Lower leg skin (tissue), 4 donors: ENCODE measurements at regions not wholly inside any gene's neighbourhood (a gene's known extent, or its start where the extent isn't known, plus 50 kb on each side); places are given as distances from the start of the nearest gene placed in this dataset.
A peak's percentile ranks its signal among the peaks of the same experiment; 100 is the strongest.

ENCODE experiments used
- DNase-seq, 2 donors: peaks; one replicate each; pipeline ENCODE4 v3.0.0-alpha.2; 2019; ENCODE audit warnings: low spot score in 2 of 2
- H3K4me3 ChIP-seq: fragments of 200-600 bp; sonication (generic); 2 replicates; pipeline ENCODE4 v1.5.1; 2017; ENCODE audit warnings: mild to moderate bottlenecking, low read depth; ENCODE audit not compliant: poor library complexity, severe bottlenecking
- CTCF ChIP-seq, 3 donors: fragments of 450-650 bp; IDR thresholded peaks; one replicate each; pipeline ENCODE4 v1.5.1; 2016; ENCODE audit warnings: antibody characterized with exemption in 3 of 3, mild to moderate bottlenecking in 3 of 3, moderate library complexity in 2 of 3
- POLR2A ChIP-seq, 2 donors: fragments of 450-650 bp; IDR thresholded peaks; one replicate each; pipeline ENCODE4 v1.6.1; 2016 to 2017; ENCODE audit warnings: antibody characterized with exemption in 2 of 2, mild to moderate bottlenecking in 1 of 2, moderate library complexity in 1 of 2
- WGBS, 2 donors: methylation state at CpG; one replicate each; pipeline ENCODE4 v1.1.5; 2018; 5-methylcytosine and 5-hydroxymethylcytosine counted together
- intact Hi-C: fragments of 100-400 bp; cut with DNase I; formaldehyde crosslinking; loops from one replicate; pipeline ENCODE4 v1.15.0; 2023; ENCODE audit warnings: low total_unique reads

- 46 to 68% methylated on average over 2 of the region's 2 CpGs for WGBS, 2 donors
- no peak overlapping the region for H3K4me3 ChIP-seq
- TF ChIP-seq CTCF (IDR thresholded peaks at IDR 0.05) (no peak), POLR2A (IDR thresholded peaks at IDR 0.05) (no peak)
- intact Hi-C loops, result no loop called here
- no peak for DNase-seq
Observed at GRCh38 chr2:63665846-63666475, 77.2 kb downstream of the MDH1 start.

- DNase-seq, result peak in 1 of 2 donors; percentile 65
- WGBS, 2 donors, result 22 to 40% methylated on average over 3 of the region's 3 CpGs
- intact Hi-C loops, result no loop called here
- H3K4me3 ChIP-seq, result no peak overlapping the region
- no peak for TF ChIP-seq POLR2A (IDR thresholded peaks at IDR 0.05)
- TF ChIP-seq CTCF (IDR thresholded peaks at IDR 0.05), result no peak
Observed at GRCh38 chr2:63667132-63667700, 78.5 kb downstream of the MDH1 start.

DNA sequence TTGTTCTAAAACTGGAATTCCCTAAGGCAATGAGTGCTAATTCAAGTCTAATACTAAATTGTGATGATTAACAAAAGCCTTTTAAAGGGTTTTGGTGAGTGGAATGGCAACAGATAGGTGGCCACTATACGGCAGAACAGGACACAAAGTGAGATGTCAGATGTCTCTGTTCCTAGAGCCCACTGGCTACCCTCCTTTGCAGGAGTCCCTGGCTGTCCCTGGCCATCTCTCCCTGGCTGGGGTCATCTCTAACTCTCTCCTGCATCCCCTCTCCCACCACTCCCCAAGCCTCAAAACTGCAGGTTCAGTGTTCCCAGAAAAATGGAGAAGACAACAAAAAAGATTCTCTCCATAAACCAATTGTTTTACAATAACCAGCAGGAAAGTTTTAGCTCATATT lies 79.2 kb downstream of the MDH1 start:
- TF ChIP-seq CTCF (IDR thresholded peaks at IDR 0.05), result no peak
- no peak for TF ChIP-seq POLR2A (IDR thresholded peaks at IDR 0.05)
- intact Hi-C loops, result no loop called here
- WGBS, 2 donors, result 45 to 52% methylated on average over 1 of the region's 1 CpG
- no peak for DNase-seq
- no peak overlapping the region for H3K4me3 ChIP-seq

- TF ChIP-seq POLR2A (IDR thresholded peaks at IDR 0.05) (no peak), CTCF (IDR thresholded peaks at IDR 0.05) (no peak)
- 58 to 80% methylated on average over 4 of the region's 4 CpGs for WGBS, 2 donors
- H3K4me3 ChIP-seq, result no peak overlapping the region
- intact Hi-C loops, result no loop called here
- DNase-seq, result no peak
Observed at GRCh38 chr2:63668466-63668865, 79.7 kb downstream of the MDH1 start.

DNA sequence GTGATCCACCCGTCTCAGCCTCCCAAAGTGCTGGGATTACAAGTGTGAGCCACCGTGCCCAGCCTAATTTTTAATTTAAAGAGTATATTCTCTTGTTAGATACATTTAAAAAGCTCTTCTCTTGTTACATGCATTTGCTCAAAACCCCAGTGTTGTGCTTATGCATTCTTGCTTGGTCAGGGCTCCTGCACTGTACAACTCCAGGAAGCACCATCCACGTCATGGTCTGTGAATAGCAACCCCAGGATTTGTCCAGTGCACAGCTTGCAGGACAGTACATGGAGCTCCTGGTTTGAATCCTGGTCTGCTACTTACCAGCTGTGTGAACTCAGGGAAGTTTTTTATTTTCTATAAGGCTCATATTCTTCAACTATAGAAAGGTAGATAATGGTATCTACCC lies 80.8 kb downstream of the MDH1 start:
- DNase-seq, result no peak
- TF ChIP-seq CTCF (IDR thresholded peaks at IDR 0.05) (no peak), POLR2A (IDR thresholded peaks at IDR 0.05) (no peak)
- intact Hi-C loops, result no loop called here
- no peak overlapping the region for H3K4me3 ChIP-seq
- 90 to 93% methylated on average over 3 of the region's 3 CpGs for WGBS, 2 donors
